Heart left ventricle (tissue), 13 donors: ENCODE measurements at regions not wholly inside any gene's neighbourhood (a gene's known extent, or its start where the extent isn't known, plus 50 kb on each side); places are given as distances from the start of the nearest gene placed in this dataset.

Source experiments
- POLR2A ChIP-seq, 2 donors: fragments of 450-650 bp; IDR thresholded peaks; one replicate each; pipeline ENCODE4 v1.6.1; 2017; ENCODE audit warnings: antibody characterized with exemption in 2 of 2, mild to moderate bottlenecking in 2 of 2, moderate library complexity in 2 of 2
- TF ChIP-seq, protein P1 (sequence below), 12 donors: fragments of 200-600 bp; sonication (generic) in 4 of 12; IDR thresholded peaks; one replicate each; pipeline versions ENCODE4 v1.5.0 to v1.8.0; 2018 to 2022; ENCODE audit warnings: antibody characterized with exemption in 12 of 12, mild to moderate bottlenecking in 5 of 12
- donor health status: ischemic (EF 13 %, LVEDD 7.1; RV severe dilation, severe dysfunction).
- donor health status: DM: no; HTN: yes; CAD: no.
- donor health status: DM: no; HTN: no; CAD: no.
- donor health status: ischemic (EF 25% LVEDD 6.9; RV normal size, moderate dysfunction).
- donor health status: ischemic (EF 25% LVEDD 5.7; RV mildly dilated, moderate dysfunction).
- donor health status: ischemic (EF 35%, LVEDD 5.7; RV mildly dilated, moderate dysfunction).
- donor health status: nonischemic (EF 11% LVEDD 7.7; RV severe dilation, severe dysfunction).
- donor health status: DM: yes; HTN: yes; CAD: no.
- donor health status: PGD.
- donor health status: ischemic (EF 29% LVEDD 5.4; RV normal size, mild dysfunction).
- donor health status: nonischemic (EF 23%, LVEDD 6.1; RV moderate dilation, normal function).

GRCh38 chr11:107184986-107185385, 166.7 kb upstream of the GUCY1A2 start:
- TF ChIP-seq, protein P1, sequence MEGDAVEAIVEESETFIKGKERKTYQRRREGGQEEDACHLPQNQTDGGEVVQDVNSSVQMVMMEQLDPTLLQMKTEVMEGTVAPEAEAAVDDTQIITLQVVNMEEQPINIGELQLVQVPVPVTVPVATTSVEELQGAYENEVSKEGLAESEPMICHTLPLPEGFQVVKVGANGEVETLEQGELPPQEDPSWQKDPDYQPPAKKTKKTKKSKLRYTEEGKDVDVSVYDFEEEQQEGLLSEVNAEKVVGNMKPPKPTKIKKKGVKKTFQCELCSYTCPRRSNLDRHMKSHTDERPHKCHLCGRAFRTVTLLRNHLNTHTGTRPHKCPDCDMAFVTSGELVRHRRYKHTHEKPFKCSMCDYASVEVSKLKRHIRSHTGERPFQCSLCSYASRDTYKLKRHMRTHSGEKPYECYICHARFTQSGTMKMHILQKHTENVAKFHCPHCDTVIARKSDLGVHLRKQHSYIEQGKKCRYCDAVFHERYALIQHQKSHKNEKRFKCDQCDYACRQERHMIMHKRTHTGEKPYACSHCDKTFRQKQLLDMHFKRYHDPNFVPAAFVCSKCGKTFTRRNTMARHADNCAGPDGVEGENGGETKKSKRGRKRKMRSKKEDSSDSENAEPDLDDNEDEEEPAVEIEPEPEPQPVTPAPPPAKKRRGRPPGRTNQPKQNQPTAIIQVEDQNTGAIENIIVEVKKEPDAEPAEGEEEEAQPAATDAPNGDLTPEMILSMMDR (IDR thresholded peaks at IDR 0.05) = no peak
- no peak for TF ChIP-seq POLR2A (IDR thresholded peaks at IDR 0.05)
